SK-N-SH (cell line): ENCODE measurements at regions not wholly inside any gene's neighbourhood (a gene's known extent, or its start where the extent isn't known, plus 50 kb on each side); places are given as distances from the start of the nearest gene placed in this dataset.

Experiments
- CTCF ChIA-PET: fragments of 300-600, 350-600 bp; formaldehyde crosslinking; extraction: SDS; loops from one replicate; lab custom pipeline; 2021; lab: Yijun Ruan, JAX
- POLR2A ChIA-PET: fragments of 350-600 bp; sonication (Branson Sonifier 250); formaldehyde crosslinking; extraction: SDS; loops from one replicate; lab custom pipeline; 2020; ENCODE audit warnings: antibody characterized with exemption, inconsistent platforms; lab: Yijun Ruan, JAX
- DNase-seq: peaks from one replicate; pipeline ENCODE4 v3.0.0; 2012
- H2AFZ ChIP-seq: fragments of 200-600 bp; sonication (generic); 2 replicates; pipeline ENCODE4 v1.8.1; 2016; ENCODE audit warnings: antibody characterized with exemption, mild to moderate bottlenecking, low read depth
- H3F3A ChIP-seq: fragments of 200-600 bp; sonication (generic); replicated peaks from 2 replicates; pipeline ENCODE3; 2016; ENCODE audit warnings: antibody characterized with exemption, mild to moderate bottlenecking; ENCODE audit not compliant: insufficient read depth
- H3K27ac ChIP-seq, 2 experiments: fragments of 200-500 bp in 1 of 2; fragments of 200-600 bp in 1 of 2; sonication (Bioruptor generic) in 1 of 2; sonication (generic), shearing (Covaris generic) in 1 of 2; 2 replicates each; pipeline versions ENCODE4 v1.5.1 to v1.6.1; 2014 to 2016; ENCODE audit warnings: low read depth in 2 of 2, inconsistent platforms in 1 of 2, low read length in 1 of 2, mild to moderate bottlenecking in 1 of 2, mixed read lengths in 1 of 2
- H3K27me3 ChIP-seq: fragments of 200-600 bp; sonication (generic), shearing (Covaris generic); 2 replicates; pipeline ENCODE4 v1.6.1; 2016; ENCODE audit warnings: mixed run types; ENCODE audit not compliant: insufficient read depth
- H3K36me3 ChIP-seq, 2 experiments: fragments of 200-500 bp in 1 of 2; fragments of 200-600 bp in 1 of 2; sonication (Bioruptor generic) in 1 of 2; sonication (generic) in 1 of 2; replicated peaks in 1 of 2; 2 replicates each; pipeline versions ENCODE3 to v1.5.1; 2014 to 2016; ENCODE audit warnings: low read length in 1 of 2, mild to moderate bottlenecking in 1 of 2; ENCODE audit not compliant: insufficient read depth in 2 of 2, control insufficient read depth in 1 of 2
- H3K4me1 ChIP-seq, 2 experiments: fragments of 200-500 bp in 1 of 2; fragments of 200-600 bp in 1 of 2; sonication (Bioruptor generic) in 1 of 2; sonication (generic), shearing (Covaris generic) in 1 of 2; 2 replicates each; pipeline versions ENCODE4 v1.5.1 to v1.6.1; 2014 to 2016; ENCODE audit warnings: low read depth in 1 of 2, low read length in 1 of 2, mixed run types in 1 of 2; ENCODE audit not compliant: insufficient read depth in 2 of 2, control insufficient read depth in 1 of 2
- H3K4me2 ChIP-seq: fragments of 200-600 bp; sonication (generic), shearing (Covaris generic); 2 replicates; pipeline ENCODE4 v1.6.1; 2017; ENCODE audit warnings: mixed run types
- H3K4me3 ChIP-seq, 2 experiments: fragments of 200-500 bp in 1 of 2; fragments of 200-600 bp in 1 of 2; sonication (Bioruptor generic) in 1 of 2; sonication (generic), shearing (Covaris generic) in 1 of 2; 2 replicates each; pipeline versions ENCODE4 v1.5.1 to v1.8.1; 2014 to 2016; ENCODE audit warnings: low read depth in 2 of 2, inconsistent platforms in 1 of 2, low read length in 1 of 2, mild to moderate bottlenecking in 1 of 2, mixed read lengths in 1 of 2, moderate library complexity in 1 of 2
- H3K79me2 ChIP-seq: fragments of 200-600 bp; sonication (generic); 2 replicates; pipeline ENCODE4 v1.8.1; 2017; ENCODE audit warnings: mild to moderate bottlenecking; ENCODE audit not compliant: insufficient read depth
- H3K9ac ChIP-seq: fragments of 200-600 bp; sonication (generic); 2 replicates; pipeline ENCODE4 v1.6.1; 2017; ENCODE audit warnings: mixed run types
- H3K9me2 ChIP-seq: fragments of 200-600 bp; sonication (generic); 2 replicates; pipeline ENCODE4 v1.6.1; 2017; ENCODE audit warnings: mixed run types
- H3K9me3 ChIP-seq: fragments of 200-600 bp; sonication (generic); 2 replicates; pipeline ENCODE4 v1.6.1; 2017; ENCODE audit warnings: mixed run types, mild to moderate bottlenecking, moderate library complexity
- H4K20me1 ChIP-seq: fragments of 200-600 bp; sonication (generic); 2 replicates; pipeline ENCODE4 v1.6.1; 2017; ENCODE audit warnings: mild to moderate bottlenecking, mixed run types; ENCODE audit not compliant: insufficient read depth
- CHD2 ChIP-seq: fragments of 150-350 bp; IDR thresholded peaks from 2 replicates; pipeline ENCODE4 v1.6.1; 2018; ENCODE audit warnings: low read length; ENCODE audit not compliant: partially characterized antibody
- JUND ChIP-seq: IDR thresholded peaks from 2 replicates; pipeline ENCODE4 v1.4.0; 2012
- MXI1 ChIP-seq: IDR thresholded peaks from 2 replicates; pipeline ENCODE4 v1.6.1; 2012; ENCODE audit warnings: mild to moderate bottlenecking, low read depth, low read length, improper control_type of control experiment
- PBX3 ChIP-seq: IDR thresholded peaks from 2 replicates; pipeline ENCODE4; 2012
- REST ChIP-seq: IDR thresholded peaks from 2 replicates; pipeline ENCODE4 v1.6.1; 2012; ENCODE audit warnings: mild to moderate bottlenecking, low read depth, low read length, moderate library complexity
- TAF1 ChIP-seq: IDR thresholded peaks from 2 replicates; pipeline ENCODE4 v1.6.1; 2012; ENCODE audit warnings: low read depth, mild to moderate bottlenecking, low read length, moderate library complexity, borderline replicate concordance
- TEAD4 ChIP-seq: IDR thresholded peaks from 2 replicates; pipeline ENCODE4 v1.4.0; 2012; ENCODE audit warnings: mild to moderate bottlenecking, borderline replicate concordance; ENCODE audit not compliant: insufficient read depth
- USF2 ChIP-seq: fragments of 150-350 bp; IDR thresholded peaks from 2 replicates; pipeline ENCODE4 v1.6.1; 2017; ENCODE audit warnings: antibody characterized with exemption, low read length, low read depth, borderline replicate concordance
- WGBS: methylation state at CpG from one replicate; pipeline ENCODE4 v1.1.6; 2017; ENCODE audit warnings: low lambda C conversion rate; 5-methylcytosine and 5-hydroxymethylcytosine counted together

- no peaks in the 10 kb centered on the region for H3F3A ChIP-seq
- no peaks in the 10 kb centered on the region for H3K36me3 ChIP-seq
- no peak overlapping the region for H3K9ac ChIP-seq
- H3K4me2 ChIP-seq: no peak overlapping the region
- H3K27me3 ChIP-seq: peaks cover 38% of the 10 kb centered on the region
- H3K9me2 ChIP-seq: no peaks in the 10 kb centered on the region
- 49% methylated on average over 8 of the region's 8 CpGs for WGBS
- no peak for DNase-seq
- CTCF ChIA-PET: no interaction called here
- H2AFZ ChIP-seq: no peak overlapping the region
- H3K4me1 ChIP-seq: no peaks in the 10 kb centered on the region
- no peaks in the 10 kb centered on the region for H3K9me3 ChIP-seq
- H3K4me3 ChIP-seq: no peak overlapping the region
- H3K79me2 ChIP-seq: no peaks in the 10 kb centered on the region
- POLR2A ChIA-PET: no interaction called here
- H4K20me1 ChIP-seq: no peaks in the 10 kb centered on the region
- no peak overlapping the region for H3K27ac ChIP-seq
- no peak for TF ChIP-seq USF2
Measured at GRCh38 chr6:1499777-1500176, 109.9 kb upstream of the FOXC1 start.

GRCh38 chr6:1500913-1501312, 108.8 kb upstream of the FOXC1 start:
- H3K4me1 ChIP-seq: no peaks in the 10 kb centered on the region
- no peaks in the 10 kb centered on the region for H3K9me2 ChIP-seq
- H3K36me3 ChIP-seq: no peaks in the 10 kb centered on the region
- H4K20me1 ChIP-seq: no peaks in the 10 kb centered on the region
- ChIA-PET CTCF (interaction anchor here (0.7 kb wide), 1 partner anchor 1898 kb away, joined by 3 read pairs; no protein-coding TSS in a partner anchor), POLR2A (no interaction called here)
- no peaks in the 10 kb centered on the region for H3K79me2 ChIP-seq
- no peak overlapping the region for H3K4me3 ChIP-seq
- H2AFZ ChIP-seq: no peak overlapping the region
- no peak for DNase-seq
- WGBS: 11% methylated on average over 11 of the region's 11 CpGs
- no peaks in the 10 kb centered on the region for H3F3A ChIP-seq
- TF ChIP-seq MXI1 (no peak), PBX3 (no peak), CHD2 (no peak)
- H3K9ac ChIP-seq: no peak overlapping the region
- no peaks in the 10 kb centered on the region for H3K9me3 ChIP-seq
- no peak overlapping the region for H3K27ac ChIP-seq
- H3K4me2 ChIP-seq: no peak overlapping the region
- H3K27me3 ChIP-seq: peaks cover 49% of the 10 kb centered on the region

- H4K20me1 ChIP-seq: no peaks in the 10 kb centered on the region
- POLR2A ChIA-PET: no interaction called here
- TF ChIP-seq REST: no peak
- TF ChIP-seq JUND: no peak
- TF ChIP-seq TAF1: no peak
- TF ChIP-seq TEAD4: no peak
- no peaks in the 10 kb centered on the region for H3K4me1 ChIP-seq
- H3K27me3 ChIP-seq: peaks cover 60% of the 10 kb centered on the region
- WGBS: 32% methylated on average over 7 of the region's 7 CpGs
- H3K9ac ChIP-seq: no peak overlapping the region
- CTCF ChIA-PET: no interaction called here
- H3K9me2 ChIP-seq: no peaks in the 10 kb centered on the region
- H3K27ac ChIP-seq: no peak overlapping the region
- H2AFZ ChIP-seq: no peak overlapping the region
- H3K9me3 ChIP-seq: no peaks in the 10 kb centered on the region
- no peaks in the 10 kb centered on the region for H3K36me3 ChIP-seq
- no peak for DNase-seq
- H3K4me2 ChIP-seq: no peak overlapping the region
- H3K79me2 ChIP-seq: no peaks in the 10 kb centered on the region
- H3F3A ChIP-seq: no peaks in the 10 kb centered on the region
- H3K4me3 ChIP-seq: no peak overlapping the region
Measured at GRCh38 chr6:1502041-1502440, 107.7 kb upstream of the FOXC1 start.
